HG02840 (cell line): ENCODE measurements at regions not wholly inside any gene's neighbourhood (a gene's known extent, or its start where the extent isn't known, plus 50 kb on each side); places are given as distances from the start of the nearest gene placed in this dataset.
"Not testable (repeated sequence)": the region's sequence is repeated elsewhere in the genome, so short reads cannot be mapped to it uniquely, and the experiment has no call there.

Experiments used
- ATAC-seq: cut with Tn5 transposase; IDR thresholded peaks from one replicate; pipeline ENCODE4 v1.9.1; 2021; ENCODE audit warnings: mild to moderate bottlenecking, moderate library complexity, moderate number of reproducible peaks; ENCODE audit not compliant: unreplicated experiment, low FRiP score

- ATAC-seq, result no peak
Measured at GRCh38 chr3:144942093-144942837, 970.6 kb downstream of the DIPK2A start.

GRCh38 chr3:144942838-144943197, 971.2 kb downstream of the DIPK2A start:
- ATAC-seq, result no peak

GRCh38 chr3:144947895-144948294, 976.3 kb downstream of the DIPK2A start:
- ATAC-seq, result no peak

GRCh38 chr3:144948711-144949110, 977.1 kb downstream of the DIPK2A start:
- ATAC-seq, result no peak

- no peak for ATAC-seq
Measured at GRCh38 chr3:144953959-144954358, 982.3 kb downstream of the DIPK2A start.

GRCh38 chr3:144957398-144958101, 985.9 kb downstream of the DIPK2A start:
- no peak for ATAC-seq

- no peak for ATAC-seq
Measured at GRCh38 chr3:144963810-144964209, 992.2 kb downstream of the DIPK2A start.

- no peak for ATAC-seq
Measured at GRCh38 chr3:144966560-144966959, 994.9 kb downstream of the DIPK2A start.

GRCh38 chr3:144968750-144969350, 997.2 kb downstream of the DIPK2A start:
- ATAC-seq, result no peak

- not testable (repeated sequence) for ATAC-seq
Measured at GRCh38 chr3:144984481-144984880, 1012.9 kb downstream of the DIPK2A start.

GRCh38 chr3:144989807-144990206, 1018.2 kb downstream of the DIPK2A start:
- no peak for ATAC-seq

- no peak for ATAC-seq
Measured at GRCh38 chr3:144995856-144996255, 1024.2 kb downstream of the DIPK2A start.

- no peak for ATAC-seq
Measured at GRCh38 chr3:145005427-145005826, 1033.8 kb downstream of the DIPK2A start.

- no peak for ATAC-seq
Measured at GRCh38 chr3:145006271-145006670, 1034.6 kb downstream of the DIPK2A start.

GRCh38 chr3:145013931-145014330, 1042.3 kb downstream of the DIPK2A start:
- ATAC-seq, result no peak

- no peak for ATAC-seq
Measured at GRCh38 chr3:145015253-145015652, 1043.6 kb downstream of the DIPK2A start.

GRCh38 chr3:145017959-145018358, 1046.3 kb downstream of the DIPK2A start:
- no peak for ATAC-seq

GRCh38 chr3:145022447-145022846, 1050.8 kb downstream of the DIPK2A start:
- no peak for ATAC-seq

- no peak for ATAC-seq
Measured at GRCh38 chr3:145024700-145025099, 1053.1 kb downstream of the DIPK2A start.

GRCh38 chr3:145027186-145027585, 1055.6 kb downstream of the DIPK2A start:
- ATAC-seq, result not testable (repeated sequence)

GRCh38 chr3:145032791-145033190, 1061.2 kb downstream of the DIPK2A start:
- ATAC-seq, result no peak

GRCh38 chr3:145035682-145036081, 1064.1 kb downstream of the DIPK2A start:
- no peak for ATAC-seq
